SU-DHL-6 (cell line): ENCODE measurements at regions not wholly inside any gene's neighbourhood (a gene's known extent, or its start where the extent isn't known, plus 50 kb on each side); places are given as distances from the start of the nearest gene placed in this dataset.

Experiments used
- H2AFZ ChIP-seq: fragments of 200-600 bp; sonication (generic); 2 replicates; pipeline ENCODE4 v1.6.1; 2014; ENCODE audit warnings: low read depth, mild to moderate bottlenecking, moderate library complexity, mixed read lengths, antibody characterized with exemption, low read length; ENCODE audit not compliant: severe bottlenecking
- H3F3A ChIP-seq: fragments of 200-600 bp; shearing (Covaris generic); 2 replicates; pipeline ENCODE4 v1.6.0; 2016; ENCODE audit warnings: antibody characterized with exemption, mild to moderate bottlenecking; ENCODE audit not compliant: insufficient read depth
- H3K27ac ChIP-seq: fragments of 200-600 bp; sonication (generic); 2 replicates; pipeline ENCODE4 v1.5.1; 2016; ENCODE audit warnings: low read depth, mild to moderate bottlenecking, low read length, moderate library complexity, mixed read lengths
- H3K27me3 ChIP-seq: fragments of 200-600 bp; sonication (generic), shearing (Covaris generic); 2 replicates; pipeline ENCODE4 v1.6.0; 2014; ENCODE audit warnings: mild to moderate bottlenecking, low read length
- H3K36me3 ChIP-seq: fragments of 200-600 bp; sonication (generic); 2 replicates; pipeline ENCODE4 v1.6.1; 2014; ENCODE audit warnings: mild to moderate bottlenecking, low read length, mixed read lengths
- H3K4me2 ChIP-seq: fragments of 300-600, 200-600 bp; shearing (Covaris generic), sonication (generic); 2 replicates; pipeline ENCODE4 v1.6.0; 2014; ENCODE audit warnings: low read length, low read depth, mild to moderate bottlenecking; ENCODE audit not compliant: poor library complexity, severe bottlenecking
- H3K4me3 ChIP-seq: fragments of 200-600 bp; sonication (generic); 2 replicates; pipeline ENCODE4 v1.5.1; 2014; ENCODE audit warnings: antibody characterized with exemption, low read length, mild to moderate bottlenecking, mixed read lengths; ENCODE audit not compliant: insufficient read depth, poor library complexity, severe bottlenecking
- H3K79me2 ChIP-seq: fragments of 200-600 bp; sonication (generic); 2 replicates; pipeline ENCODE4 v1.6.1; 2014; ENCODE audit warnings: mild to moderate bottlenecking, low read length, moderate library complexity; ENCODE audit not compliant: insufficient read depth
- H3K9ac ChIP-seq: fragments of 200-600 bp; sonication (generic); 2 replicates; pipeline ENCODE4 v1.7.0; 2014; ENCODE audit warnings: mild to moderate bottlenecking, low read length
- H3K9me2 ChIP-seq: fragments of 200-600 bp; sonication (generic); replicated peaks from 2 replicates; pipeline ENCODE4 v1.6.1; 2014; ENCODE audit warnings: low read length; ENCODE audit not compliant: insufficient read depth
- H3K9me3 ChIP-seq: fragments of 200-600 bp; sonication (generic); 2 replicates; pipeline ENCODE4 v1.6.1; 2014; ENCODE audit warnings: low read length, mixed read lengths; ENCODE audit not compliant: insufficient read depth
- H4K20me1 ChIP-seq: fragments of 200-600 bp; sonication (generic); 2 replicates; pipeline ENCODE4 v1.6.1; 2014; ENCODE audit warnings: low read depth, mild to moderate bottlenecking, antibody characterized with exemption, low read length, moderate library complexity, mixed read lengths
- EZH2phosphoT487 ChIP-seq: fragments of 200-600 bp; sonication (generic), shearing (Covaris generic); conservative IDR thresholded peaks from 2 replicates; pipeline ENCODE4 v1.6.1; 2018; ENCODE audit warnings: mild to moderate bottlenecking, antibody characterized with exemption, low read length, moderate library complexity, mixed read lengths
- TF ChIP-seq, protein P1 (sequence below): fragments of 200-600 bp; sonication (generic); IDR thresholded peaks from one replicate; pipeline ENCODE4 v1.5.1; 2017; ENCODE audit warnings: antibody characterized with exemption, mild to moderate bottlenecking, low read length, moderate library complexity; ENCODE audit not compliant: insufficient read depth, poor library complexity, severe bottlenecking

DNA sequence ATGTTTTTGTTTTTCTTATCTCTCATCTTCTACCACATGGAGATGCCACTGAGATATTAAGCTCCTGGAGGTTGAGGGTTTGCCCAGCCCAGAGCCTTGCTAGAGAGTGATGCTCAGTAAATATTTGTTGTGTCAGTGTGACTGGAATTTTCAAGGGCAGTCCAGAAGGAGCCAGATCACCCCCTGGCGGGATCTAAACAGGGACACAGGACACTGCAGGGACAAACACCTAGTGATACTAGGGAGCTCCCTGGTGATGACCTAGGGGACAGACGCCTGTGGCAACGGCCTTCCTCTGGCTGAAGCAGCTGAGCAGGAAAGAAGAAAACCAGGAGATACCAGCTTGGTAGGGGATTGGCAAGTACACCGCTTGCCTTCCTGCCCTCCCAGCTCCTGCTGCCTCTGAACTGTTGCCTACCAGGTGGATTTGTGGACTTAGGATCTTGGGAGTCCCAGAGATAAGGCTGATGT lies 714.4 kb upstream of the TBX3 start:
- no peaks in the 10 kb centered on the region for H3K27me3 ChIP-seq
- no peak for TF ChIP-seq EZH2phosphoT487
- TF ChIP-seq, protein P1, sequence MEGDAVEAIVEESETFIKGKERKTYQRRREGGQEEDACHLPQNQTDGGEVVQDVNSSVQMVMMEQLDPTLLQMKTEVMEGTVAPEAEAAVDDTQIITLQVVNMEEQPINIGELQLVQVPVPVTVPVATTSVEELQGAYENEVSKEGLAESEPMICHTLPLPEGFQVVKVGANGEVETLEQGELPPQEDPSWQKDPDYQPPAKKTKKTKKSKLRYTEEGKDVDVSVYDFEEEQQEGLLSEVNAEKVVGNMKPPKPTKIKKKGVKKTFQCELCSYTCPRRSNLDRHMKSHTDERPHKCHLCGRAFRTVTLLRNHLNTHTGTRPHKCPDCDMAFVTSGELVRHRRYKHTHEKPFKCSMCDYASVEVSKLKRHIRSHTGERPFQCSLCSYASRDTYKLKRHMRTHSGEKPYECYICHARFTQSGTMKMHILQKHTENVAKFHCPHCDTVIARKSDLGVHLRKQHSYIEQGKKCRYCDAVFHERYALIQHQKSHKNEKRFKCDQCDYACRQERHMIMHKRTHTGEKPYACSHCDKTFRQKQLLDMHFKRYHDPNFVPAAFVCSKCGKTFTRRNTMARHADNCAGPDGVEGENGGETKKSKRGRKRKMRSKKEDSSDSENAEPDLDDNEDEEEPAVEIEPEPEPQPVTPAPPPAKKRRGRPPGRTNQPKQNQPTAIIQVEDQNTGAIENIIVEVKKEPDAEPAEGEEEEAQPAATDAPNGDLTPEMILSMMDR: no peak
- no peak overlapping the region for H3K4me3 ChIP-seq
- no peaks in the 10 kb centered on the region for H3K9me2 ChIP-seq
- no peaks in the 10 kb centered on the region for H4K20me1 ChIP-seq
- 0 out of 2 replicates have a peak, but pooled peaks cover 4% of the 10 kb centered on the region for H3K9me3 ChIP-seq
- no peak overlapping the region for H3K9ac ChIP-seq
- H3K79me2 ChIP-seq: no peaks in the 10 kb centered on the region
- no peak overlapping the region for H3K4me2 ChIP-seq
- H3K36me3 ChIP-seq: no peaks in the 10 kb centered on the region
- H2AFZ ChIP-seq: no peak overlapping the region
- no peaks in the 10 kb centered on the region for H3F3A ChIP-seq
- no peak overlapping the region for H3K27ac ChIP-seq

DNA sequence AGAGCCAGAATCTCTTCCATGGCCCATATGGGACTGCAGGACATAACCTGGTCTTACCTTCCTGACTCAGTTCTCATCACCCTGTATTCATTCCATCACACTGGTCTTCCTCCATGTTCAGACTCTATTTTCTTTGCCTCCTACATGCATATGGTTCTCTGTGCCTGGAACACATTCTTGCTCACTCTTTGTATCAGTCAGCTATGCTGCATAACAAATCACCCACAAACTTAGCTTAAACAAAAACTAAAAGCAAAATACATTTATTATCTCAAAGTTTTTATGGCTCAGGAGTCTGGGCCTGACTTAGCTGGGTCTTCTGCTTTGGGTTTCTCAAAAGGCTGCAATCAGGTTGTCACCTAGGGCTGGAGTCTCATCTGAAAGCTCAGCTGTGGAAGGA lies 712.6 kb upstream of the TBX3 start:
- H3K9me2 ChIP-seq: no peaks in the 10 kb centered on the region
- no peak overlapping the region for H3K4me2 ChIP-seq

DNA sequence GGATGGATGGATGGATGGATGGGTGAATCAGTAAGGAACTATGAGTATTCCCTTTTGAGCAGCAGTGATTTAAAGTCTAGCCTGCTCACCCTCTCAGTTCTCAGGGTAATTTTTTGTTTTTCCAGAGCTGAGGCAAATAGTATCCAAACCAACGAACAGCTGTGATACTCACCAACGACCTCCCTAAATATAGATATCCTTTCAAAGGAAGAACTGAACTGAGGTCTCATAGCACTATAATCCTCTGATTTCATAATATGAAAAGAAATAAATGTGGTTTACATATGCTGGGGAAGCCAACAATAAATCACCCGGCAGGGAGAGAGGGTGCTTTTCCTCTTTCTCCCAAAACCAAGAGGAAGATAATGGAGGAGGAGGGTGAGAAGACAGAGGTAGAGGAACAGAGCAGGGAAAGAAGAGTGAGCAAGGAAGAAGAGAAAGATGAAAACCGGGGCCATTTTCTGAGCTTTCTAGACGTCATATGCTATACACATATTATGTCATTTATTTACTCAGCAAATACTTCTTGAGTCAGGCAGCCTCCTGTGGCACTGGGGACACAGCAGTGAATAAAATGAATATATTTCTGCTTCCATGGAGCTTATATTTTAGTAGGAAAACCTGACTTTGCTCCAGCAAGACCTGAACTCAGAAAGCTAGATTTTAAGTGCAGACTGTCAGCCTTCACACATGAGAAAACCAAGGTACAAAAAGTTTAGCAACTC lies 710.7 kb upstream of the TBX3 start:
- Histone ChIP-seq H3K9ac (no peak overlapping the region), H3F3A (no peaks in the 10 kb centered on the region), H3K79me2 (no peaks in the 10 kb centered on the region), H3K36me3 (no peaks in the 10 kb centered on the region; the same call in 1 of the 2 replicates), H3K9me2 (no peaks in the 10 kb centered on the region), H3K4me3 (no peak overlapping the region), H2AFZ (no peak overlapping the region), H4K20me1 (no peaks in the 10 kb centered on the region), H3K9me3 (peaks cover 4% of the 10 kb centered on the region; the same call in 1 of the 2 replicates), H3K27me3 (no peaks in the 10 kb centered on the region), H3K4me2 (no peak overlapping the region), H3K27ac (no peak overlapping the region)
- TF ChIP-seq, protein P1: no peak
- no peak for TF ChIP-seq EZH2phosphoT487

More for the DNA sequence above, 712.6 kb upstream of the TBX3 start:
- Histone ChIP-seq H3K9me3 (0 out of 2 replicates have a peak, but pooled peaks cover 4% of the 10 kb centered on the region), H4K20me1 (no peaks in the 10 kb centered on the region), H3K9ac (no peak overlapping the region), H3K27ac (no peak overlapping the region), H3K4me3 (no peak overlapping the region), H3F3A (no peaks in the 10 kb centered on the region), H3K36me3 (no peaks in the 10 kb centered on the region; the same call in 1 of the 2 replicates), H3K27me3 (no peaks in the 10 kb centered on the region), H3K79me2 (no peaks in the 10 kb centered on the region), H2AFZ (no peak overlapping the region)
- TF ChIP-seq, protein P1: no peak
- no peak for TF ChIP-seq EZH2phosphoT487
